HG02981 (cell line): ENCODE measurements at regions not wholly inside any gene's neighbourhood (a gene's known extent, or its start where the extent isn't known, plus 50 kb on each side); places are given as distances from the start of the nearest gene placed in this dataset.
"Not testable (repeated sequence)": the region's sequence is repeated elsewhere in the genome, so short reads cannot be mapped to it uniquely, and the experiment has no call there.

ENCODE experiments used
- ATAC-seq: cut with Tn5 transposase; IDR thresholded peaks from one replicate; pipeline ENCODE4 v1.9.1; 2021; ENCODE audit warnings: mild to moderate bottlenecking, moderate library complexity; ENCODE audit not compliant: unreplicated experiment

DNA sequence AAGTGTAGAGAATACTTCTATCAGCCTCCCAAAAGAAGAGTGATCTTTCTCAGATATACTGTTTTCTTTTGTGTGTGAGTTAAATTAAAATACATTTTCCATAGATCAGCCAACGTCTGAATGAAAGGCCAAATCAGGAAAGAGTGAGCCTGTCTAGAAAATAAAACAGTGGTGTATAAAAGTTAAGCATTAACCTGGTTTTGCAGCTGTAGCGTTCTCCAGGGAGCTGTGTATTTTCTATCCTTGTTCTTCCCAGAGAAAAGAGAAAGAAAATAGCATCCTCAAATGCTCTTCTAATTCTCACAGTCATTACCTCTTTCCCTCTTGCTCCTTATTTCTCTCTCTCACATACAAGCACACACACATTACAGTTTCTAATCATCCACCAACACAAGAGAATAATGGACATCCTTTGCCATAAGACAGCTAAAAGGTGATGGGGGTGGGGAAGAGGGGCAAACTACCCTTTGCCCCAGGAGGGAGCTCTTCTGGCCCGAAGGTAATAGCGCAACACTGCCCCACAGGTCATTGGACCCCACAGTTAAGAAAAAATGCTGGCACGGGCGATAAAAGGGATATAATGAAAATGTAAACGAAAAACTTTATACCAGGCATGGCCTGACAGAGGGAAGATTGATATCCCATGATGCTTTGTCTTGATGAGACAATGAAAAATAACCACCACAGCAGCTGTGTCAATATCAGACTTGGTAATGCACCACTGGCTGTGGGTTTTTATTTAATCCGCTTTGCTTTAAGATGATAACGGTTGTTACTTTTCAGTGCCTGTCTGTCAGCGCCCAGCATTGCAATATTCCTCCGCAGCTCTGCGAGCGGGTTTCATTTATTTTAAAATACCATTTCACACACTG is 150.3 kb downstream of the NUF2 start:
- no peak for ATAC-seq

DNA sequence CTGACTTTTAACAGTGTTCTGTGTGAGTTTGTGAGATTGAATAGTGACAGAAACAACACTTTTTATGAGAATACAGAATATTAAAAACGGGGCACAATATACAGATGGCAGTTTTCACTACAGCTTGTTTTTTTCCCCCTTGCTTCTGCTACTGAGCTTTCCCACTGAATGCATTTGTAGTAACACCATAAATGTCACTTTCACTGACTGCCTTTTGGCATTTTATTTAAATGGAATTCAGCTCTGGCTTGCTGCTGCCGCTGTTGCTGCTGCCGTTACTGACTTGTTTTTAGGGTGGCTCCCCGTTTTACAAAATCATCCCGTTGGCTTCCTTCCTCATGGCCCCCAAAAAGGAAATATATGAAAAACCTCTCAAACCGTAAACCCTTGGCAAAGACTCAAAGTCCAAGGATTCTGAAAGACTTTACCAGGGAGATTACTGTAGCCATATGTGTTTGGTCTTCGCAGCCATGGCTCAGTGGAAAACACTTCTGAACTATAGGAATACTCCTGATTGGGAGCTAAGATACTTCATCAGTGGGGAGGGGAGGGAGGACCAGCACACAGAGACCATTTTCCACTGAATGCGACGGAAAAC is 151.0 kb downstream of the NUF2 start:
- no peak for ATAC-seq

DNA sequence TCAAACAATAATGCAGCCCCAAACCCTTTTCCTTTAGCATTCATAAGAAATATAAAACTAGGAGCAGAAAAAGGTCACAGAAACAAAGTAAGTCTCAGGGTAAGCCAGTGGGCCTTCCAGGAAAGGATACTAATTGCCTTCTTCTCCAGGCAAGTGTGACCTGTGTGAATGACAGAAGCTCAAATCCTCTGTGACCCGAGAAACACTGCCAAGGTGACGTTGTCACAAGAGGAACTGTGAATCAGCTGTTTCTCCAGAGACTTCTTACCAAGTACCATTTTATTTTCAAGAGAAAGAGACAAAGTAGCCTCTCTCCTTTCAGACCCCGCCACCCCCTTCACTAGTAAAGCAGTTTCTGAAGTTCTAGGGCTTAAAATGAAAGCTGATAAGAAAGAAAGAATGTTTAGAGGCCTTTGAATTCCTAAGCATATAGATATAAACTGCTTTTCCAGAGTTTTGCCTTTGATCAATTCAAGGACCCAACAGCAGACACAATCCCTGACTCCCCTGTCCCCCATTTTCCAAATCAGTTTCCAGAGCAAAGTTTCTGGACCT is 155.6 kb downstream of the NUF2 start:
- no peak for ATAC-seq

GRCh38 chr1:163498391-163499330 is 176.9 kb downstream of the NUF2 start:
- ATAC-seq = not testable (repeated sequence)

DNA sequence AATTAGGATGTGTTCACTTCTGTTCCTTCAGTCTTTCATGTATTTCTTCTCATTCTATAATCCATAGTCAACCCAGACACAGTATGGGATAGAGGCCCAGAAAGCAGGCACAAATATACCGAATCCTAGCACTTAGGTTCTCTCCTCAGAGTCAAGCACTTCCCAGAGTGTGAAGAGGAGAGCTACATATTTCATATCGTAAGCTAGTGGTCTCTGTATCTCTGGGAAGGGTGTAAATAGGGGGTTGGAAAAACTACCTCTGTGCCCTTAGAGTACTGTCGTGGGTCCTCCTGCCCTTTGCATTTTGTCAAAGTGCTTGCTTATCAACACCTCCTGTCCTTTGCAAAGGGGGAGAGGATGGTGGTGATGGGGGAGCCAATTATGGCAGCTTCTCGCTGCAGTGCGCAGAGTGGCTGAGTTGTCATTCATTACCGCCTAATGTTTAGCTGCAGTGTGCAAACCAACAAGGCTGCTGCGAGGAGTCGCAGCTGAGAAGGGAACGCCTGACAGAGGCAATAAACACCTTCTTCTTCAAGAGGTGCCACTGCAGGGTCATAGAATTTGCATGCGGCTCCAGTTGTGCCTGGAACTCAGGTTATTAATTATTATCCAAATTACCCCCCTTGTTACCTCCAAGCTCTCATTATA is 182.7 kb downstream of the NUF2 start:
- ATAC-seq = no peak

GRCh38 chr1:163509114-163509513 is 187.4 kb downstream of the NUF2 start:
- no peak for ATAC-seq

- no peak for ATAC-seq
Observed at GRCh38 chr1:163512349-163512989, 190.7 kb downstream of the NUF2 start.

GRCh38 chr1:163523375-163524029 is 201.7 kb downstream of the NUF2 start:
- ATAC-seq = no peak

DNA sequence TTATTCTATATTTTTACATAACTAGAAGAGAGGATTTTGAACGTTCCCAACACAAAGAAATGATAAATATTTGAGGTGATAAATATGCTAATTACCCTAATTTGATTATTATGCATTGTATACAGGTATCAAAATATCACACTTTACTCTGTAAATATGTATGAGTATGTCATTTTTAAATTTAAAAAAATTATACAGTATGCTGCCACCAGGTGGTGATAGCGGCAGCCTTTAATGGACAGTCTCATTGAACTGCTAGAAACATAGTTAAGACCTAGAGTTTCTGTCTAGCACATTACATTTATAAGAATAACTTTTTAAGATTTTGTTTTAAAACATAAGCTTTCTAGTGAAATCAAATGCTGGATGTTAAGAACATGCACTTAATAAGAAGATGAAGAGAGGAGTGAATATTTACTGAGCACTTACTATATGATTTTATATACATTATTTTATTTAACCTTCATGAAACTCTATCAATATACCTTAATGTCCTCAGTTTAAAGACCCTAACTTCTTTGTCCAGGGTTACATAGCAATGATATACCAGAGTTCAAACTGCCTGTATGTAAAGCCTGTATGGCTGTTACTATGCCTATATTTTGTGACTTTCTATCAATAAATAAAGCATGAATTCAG is 207.1 kb downstream of the NUF2 start:
- peak; percentile 85 for ATAC-seq

- ATAC-seq = no peak
Observed at GRCh38 chr1:163531345-163531744, 209.6 kb downstream of the NUF2 start.

DNA sequence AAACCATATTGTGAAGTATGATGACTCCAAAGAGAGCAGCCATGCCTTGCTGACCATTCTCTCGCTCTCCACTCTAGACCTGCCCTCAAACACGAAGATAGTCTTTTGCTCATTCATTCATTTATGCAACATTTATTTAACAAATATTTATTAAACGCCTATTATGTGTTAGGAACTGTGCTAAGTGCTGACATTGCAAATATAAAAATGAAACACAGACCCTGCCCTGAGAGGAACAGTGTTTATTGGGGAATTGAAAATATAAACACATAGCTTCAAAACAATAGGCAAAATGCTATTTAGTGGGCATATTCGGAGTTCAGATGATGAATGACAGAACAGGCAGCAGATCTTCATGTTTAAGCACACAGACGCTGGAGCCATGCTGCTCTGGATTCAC is 213.6 kb downstream of the NUF2 start:
- no peak for ATAC-seq

- no peak for ATAC-seq
Observed at GRCh38 chr1:163535807-163536206, 214.1 kb downstream of the NUF2 start.

GRCh38 chr1:163537809-163538208 is 216.1 kb downstream of the NUF2 start:
- no peak for ATAC-seq

DNA sequence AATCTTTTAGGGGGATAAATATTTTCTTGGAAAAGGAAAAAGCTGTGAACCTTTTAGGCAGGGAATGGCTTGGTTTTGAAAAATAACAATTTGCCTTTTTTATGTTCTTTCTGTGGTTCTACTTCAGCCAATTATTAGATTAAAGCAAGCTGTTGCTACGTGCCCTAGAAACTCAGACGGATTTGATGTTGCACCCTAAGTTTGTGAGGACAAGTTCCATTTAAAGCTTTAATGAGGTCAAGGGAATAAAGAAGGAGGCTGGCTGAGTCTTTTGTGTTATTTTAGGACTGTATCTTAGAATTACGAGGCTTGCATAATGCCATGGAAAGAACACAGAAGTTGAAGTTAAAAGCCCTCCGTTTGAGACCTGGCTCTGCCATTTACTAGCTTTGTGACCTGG is 216.9 kb downstream of the NUF2 start:
- ATAC-seq = no peak

DNA sequence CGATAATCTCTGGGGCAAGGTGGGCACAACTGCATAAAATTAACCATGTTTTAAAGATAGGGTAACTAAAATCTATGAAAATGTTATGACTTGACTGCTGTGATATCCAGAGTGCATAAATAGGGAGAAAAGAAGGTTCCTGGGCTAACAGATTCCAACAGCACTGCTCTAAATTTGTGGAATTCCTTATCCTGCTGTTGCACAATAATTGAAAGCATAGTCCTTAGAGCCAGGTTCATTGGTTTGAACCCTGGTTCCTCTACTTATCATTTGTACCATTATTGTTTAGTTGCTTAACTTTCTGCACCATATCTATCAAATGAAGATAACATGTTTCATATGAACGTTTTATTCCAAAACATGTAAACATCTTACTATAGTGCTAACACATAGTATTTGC is 219.0 kb downstream of the NUF2 start:
- no peak for ATAC-seq

DNA sequence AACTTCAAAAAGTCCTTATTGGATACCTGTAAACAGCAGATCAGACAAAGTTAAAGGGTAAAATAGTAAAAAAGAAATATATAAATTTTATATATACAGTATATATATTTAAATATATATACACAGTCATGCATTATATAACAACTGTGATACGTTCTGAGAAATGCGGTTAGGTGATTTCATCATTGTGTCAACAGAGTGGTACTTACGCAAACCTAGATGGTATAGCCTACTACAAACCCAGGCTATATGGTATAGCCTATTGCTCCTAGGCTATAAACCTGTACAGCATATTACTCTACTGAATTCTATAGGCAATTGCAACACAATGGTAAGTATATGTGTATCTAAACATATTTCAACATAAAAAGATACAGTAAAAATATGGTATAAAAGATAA is 222.7 kb downstream of the NUF2 start:
- no peak for ATAC-seq

- ATAC-seq = no peak
Observed at GRCh38 chr1:163558162-163558561, 236.4 kb downstream of the NUF2 start.

DNA sequence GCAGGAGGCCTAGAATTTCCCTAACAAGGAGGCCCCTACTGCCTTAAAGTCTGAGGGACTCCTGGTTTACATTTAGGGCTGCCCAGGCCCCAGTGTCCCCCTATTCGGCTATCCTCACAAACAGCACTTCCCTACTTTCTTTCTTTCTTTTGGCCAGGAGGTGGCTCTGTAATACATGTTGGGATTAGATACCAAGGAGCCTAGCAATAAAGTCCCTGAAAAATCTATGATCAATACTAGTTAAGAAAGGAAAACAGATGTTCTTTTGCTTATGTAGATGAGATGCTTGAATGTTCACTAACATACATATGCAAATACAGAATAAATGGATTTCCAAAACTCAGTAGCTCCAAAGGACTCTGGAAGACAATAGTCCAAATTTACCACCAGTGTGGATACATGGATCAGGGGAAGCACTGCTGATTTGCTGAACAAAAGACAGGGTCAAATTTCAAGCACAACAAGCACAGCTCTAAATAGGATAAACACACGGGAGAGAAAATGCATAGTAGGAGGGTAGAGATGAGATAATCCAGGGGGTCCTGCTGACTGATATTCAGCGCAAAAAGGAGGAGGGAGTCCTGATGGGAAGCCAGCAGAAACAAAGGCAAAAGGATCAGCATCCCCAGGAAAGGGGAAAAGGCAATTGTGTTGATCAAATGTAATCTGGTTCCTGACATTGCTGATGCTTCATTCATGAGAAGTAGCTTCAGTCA is 240.0 kb downstream of the NUF2 start:
- no peak for ATAC-seq
